Chondrocyte (in vitro differentiated cells): ENCODE measurements at regions not wholly inside any gene's neighbourhood (a gene's known extent, or its start where the extent isn't known, plus 50 kb on each side); places are given as distances from the start of the nearest gene placed in this dataset.

Source experiments
- DNase-seq: peaks from one replicate; pipeline ENCODE4 v3.0.0; 2021; ENCODE audit warnings: mixed read lengths, low spot score
- H3K27ac Mint-ChIP-seq: one replicate; pipeline ENCODE4 v1.8.0; 2021; ENCODE audit warnings: mild to moderate bottlenecking, moderate library complexity, mixed read lengths; ENCODE audit not compliant: unreplicated experiment
- H3K27me3 Mint-ChIP-seq: 2 replicates; pipeline ENCODE4 v1.8.0; 2021; ENCODE audit warnings: low read depth, mixed read lengths
- H3K36me3 Mint-ChIP-seq: 2 replicates; pipeline ENCODE4 v1.8.0; 2021; ENCODE audit warnings: low read depth, mixed read lengths
- H3K4me1 Mint-ChIP-seq: 2 replicates; pipeline ENCODE4 v1.8.0; 2021; ENCODE audit warnings: low read depth, mild to moderate bottlenecking, mixed read lengths
- H3K4me3 Mint-ChIP-seq: one replicate; pipeline ENCODE4 v1.8.0; 2021; ENCODE audit warnings: mild to moderate bottlenecking, moderate library complexity, mixed read lengths; ENCODE audit not compliant: unreplicated experiment
- H3K9me3 Mint-ChIP-seq: 2 replicates; pipeline ENCODE4 v1.8.0; 2021; ENCODE audit warnings: low read depth, mixed read lengths
- TF ChIP-seq, protein P1 (sequence below): fragments of 200-600 bp; sonication (generic); IDR thresholded peaks from 2 replicates; pipeline ENCODE4 v1.5.0; 2021; ENCODE audit warnings: antibody characterized with exemption, mild to moderate bottlenecking, moderate library complexity

DNA sequence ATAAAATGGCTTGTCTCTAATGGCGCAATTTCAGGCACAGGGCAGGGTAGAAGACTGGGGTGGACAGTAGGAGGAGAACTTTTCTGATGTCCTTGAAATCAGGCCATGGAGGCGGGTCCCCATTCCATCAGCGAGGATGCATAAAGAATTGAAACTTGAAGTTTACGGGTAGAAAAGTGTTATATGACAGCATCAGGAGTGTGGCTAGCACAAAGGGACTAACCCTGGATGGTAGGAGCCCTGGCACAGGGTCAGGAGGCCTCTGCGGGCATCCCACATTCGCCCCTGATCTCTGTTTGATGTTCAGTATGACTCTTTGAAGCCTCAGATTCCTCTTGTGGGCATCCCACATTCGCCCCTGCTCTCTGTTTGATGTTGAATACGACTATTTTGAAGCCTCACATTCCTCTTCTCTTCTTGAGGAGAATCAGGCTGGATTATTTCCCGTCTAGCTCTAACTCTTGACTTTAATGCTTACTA, 94.8 kb upstream of the ADRA1B start:
- peaks cover 16% of the 10 kb centered on the region for H3K4me1 Mint-ChIP-seq

DNA sequence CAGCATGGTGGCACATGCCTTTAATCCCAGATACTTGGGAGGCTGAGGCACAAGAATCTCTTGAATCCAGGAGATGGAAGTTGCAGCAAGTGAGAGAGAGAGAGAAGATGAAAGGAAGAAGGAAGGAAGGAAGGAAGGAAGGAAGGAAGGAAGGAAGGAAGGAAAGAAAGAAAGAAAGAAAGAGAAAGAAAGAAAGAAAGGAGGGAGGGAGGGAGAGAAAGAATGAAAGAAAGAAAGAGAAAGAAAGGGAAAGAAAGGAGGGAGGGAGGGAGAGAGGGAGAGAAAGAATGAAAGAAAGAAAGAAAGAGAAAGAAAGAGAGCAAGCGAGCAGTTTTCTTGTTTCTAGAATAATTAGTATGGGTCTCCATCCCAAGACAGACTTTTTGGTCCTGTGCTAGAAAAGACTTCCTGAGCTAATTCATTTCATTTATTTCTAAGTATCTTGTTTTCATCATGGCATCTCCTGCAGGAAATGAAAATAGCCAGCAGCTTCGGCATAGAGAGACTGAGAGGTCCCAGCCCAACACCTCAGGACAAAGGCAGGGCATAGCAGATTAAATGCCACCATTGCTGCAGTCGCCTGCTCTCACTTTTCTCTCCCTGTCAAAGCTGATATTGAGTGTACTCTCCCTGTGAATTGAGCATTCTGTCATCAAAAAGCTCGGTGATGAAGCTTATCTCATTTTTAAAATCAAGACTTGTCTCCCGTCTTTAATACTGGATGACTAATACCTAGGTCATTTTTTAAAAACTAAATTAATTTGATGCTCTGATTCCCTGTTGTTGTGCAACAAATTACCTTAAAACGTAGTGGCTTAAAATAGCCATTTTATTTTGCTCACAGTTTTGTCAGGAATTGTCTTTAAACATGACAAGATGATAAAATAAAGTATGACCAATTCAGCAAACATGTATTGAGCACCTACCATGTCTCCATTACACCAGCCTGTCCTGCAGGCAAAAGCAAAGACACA, 91.8 kb upstream of the ADRA1B start:
- Mint-ChIP-seq H3K27me3 (peaks cover 21% of the 10 kb centered on the region), H3K4me3 (no peak overlapping the region), H3K36me3 (no peaks in the 10 kb centered on the region), H3K4me1 (peaks cover 24% of the 10 kb centered on the region), H3K9me3 (no peaks in the 10 kb centered on the region), H3K27ac (no peak overlapping the region)
- DNase-seq = no peak
- TF ChIP-seq, protein P1, sequence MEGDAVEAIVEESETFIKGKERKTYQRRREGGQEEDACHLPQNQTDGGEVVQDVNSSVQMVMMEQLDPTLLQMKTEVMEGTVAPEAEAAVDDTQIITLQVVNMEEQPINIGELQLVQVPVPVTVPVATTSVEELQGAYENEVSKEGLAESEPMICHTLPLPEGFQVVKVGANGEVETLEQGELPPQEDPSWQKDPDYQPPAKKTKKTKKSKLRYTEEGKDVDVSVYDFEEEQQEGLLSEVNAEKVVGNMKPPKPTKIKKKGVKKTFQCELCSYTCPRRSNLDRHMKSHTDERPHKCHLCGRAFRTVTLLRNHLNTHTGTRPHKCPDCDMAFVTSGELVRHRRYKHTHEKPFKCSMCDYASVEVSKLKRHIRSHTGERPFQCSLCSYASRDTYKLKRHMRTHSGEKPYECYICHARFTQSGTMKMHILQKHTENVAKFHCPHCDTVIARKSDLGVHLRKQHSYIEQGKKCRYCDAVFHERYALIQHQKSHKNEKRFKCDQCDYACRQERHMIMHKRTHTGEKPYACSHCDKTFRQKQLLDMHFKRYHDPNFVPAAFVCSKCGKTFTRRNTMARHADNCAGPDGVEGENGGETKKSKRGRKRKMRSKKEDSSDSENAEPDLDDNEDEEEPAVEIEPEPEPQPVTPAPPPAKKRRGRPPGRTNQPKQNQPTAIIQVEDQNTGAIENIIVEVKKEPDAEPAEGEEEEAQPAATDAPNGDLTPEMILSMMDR = no peak

More for the DNA sequence above, 94.8 kb upstream of the ADRA1B start:
- Mint-ChIP-seq H3K36me3 (no peaks in the 10 kb centered on the region), H3K27ac (no peak overlapping the region), H3K4me3 (no peak overlapping the region), H3K27me3 (peaks cover 23% of the 10 kb centered on the region), H3K9me3 (no peaks in the 10 kb centered on the region)
- TF ChIP-seq, protein P1 = no peak
- DNase-seq = no peak

DNA sequence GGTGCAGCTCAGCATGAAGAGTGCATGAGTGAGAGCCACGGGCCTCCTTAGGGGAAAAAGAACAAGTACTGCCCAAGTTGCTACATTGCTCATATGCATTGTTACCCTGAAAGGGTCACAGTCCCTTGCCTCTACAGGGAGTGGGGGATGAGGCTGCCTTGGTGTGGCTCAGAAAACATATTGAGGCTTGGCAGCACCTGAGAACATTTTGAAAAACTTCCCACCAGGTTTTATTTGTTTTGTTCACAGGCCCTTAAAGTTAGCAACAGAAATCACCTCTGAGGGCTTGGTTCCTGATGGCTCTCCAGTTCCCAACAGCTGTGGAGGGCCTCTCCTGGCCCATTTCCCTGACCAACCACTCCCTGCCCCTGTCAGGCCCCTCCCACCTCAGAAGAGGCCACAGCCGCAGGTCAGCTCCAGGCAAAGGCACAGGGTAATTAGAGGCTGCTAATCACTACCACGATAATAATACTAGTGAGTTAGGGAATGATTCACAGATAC, 90.7 kb upstream of the ADRA1B start:
- no peak for DNase-seq
- no peaks in the 10 kb centered on the region for H3K36me3 Mint-ChIP-seq
- TF ChIP-seq, protein P1 = no peak
- no peak overlapping the region for H3K27ac Mint-ChIP-seq
- H3K4me3 Mint-ChIP-seq = no peak overlapping the region
- H3K4me1 Mint-ChIP-seq = peaks cover 24% of the 10 kb centered on the region
- H3K9me3 Mint-ChIP-seq = no peaks in the 10 kb centered on the region
- peaks cover 30% of the 10 kb centered on the region for H3K27me3 Mint-ChIP-seq

DNA sequence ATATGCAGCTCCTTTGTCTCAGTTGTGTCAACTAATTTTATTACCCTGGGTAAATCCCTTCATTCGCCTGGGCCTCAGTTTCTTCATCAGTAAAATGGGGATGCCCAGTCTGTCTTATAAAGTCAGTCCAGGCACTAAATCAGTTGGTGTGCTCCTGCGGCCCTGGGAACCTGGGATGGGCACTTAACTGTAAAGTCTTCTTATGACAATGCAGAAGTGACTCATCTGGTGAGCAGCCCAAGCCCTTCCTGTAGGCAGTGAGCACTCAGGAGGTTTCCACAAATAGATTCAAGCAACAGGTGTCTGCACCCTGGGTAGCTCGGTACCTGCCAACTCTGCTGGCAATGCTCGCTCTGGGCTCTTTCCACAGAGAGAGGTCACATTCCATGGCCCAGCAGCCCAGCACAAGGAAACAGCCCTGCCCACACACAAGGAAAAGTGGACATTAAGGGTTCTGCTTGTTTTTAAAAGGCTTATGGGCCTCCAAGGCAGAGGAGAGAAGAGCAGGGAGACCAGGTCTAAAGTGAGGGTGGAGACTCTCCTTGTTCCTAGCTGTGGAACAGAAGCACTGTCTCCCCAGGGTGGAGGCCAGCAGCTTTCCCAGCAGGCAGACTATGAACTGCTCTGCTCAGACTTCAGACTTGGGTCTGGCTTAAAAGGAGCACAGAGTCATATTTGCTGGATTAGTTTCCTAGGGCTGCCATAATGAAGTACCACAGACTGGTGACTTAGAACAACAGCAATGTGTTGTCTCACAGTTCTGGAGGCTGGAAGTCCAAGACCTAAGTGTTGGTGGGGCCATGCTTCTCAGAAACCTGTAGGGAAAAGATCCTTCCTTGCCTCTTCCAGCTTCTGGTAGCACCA, 89.7 kb upstream of the ADRA1B start:
- Mint-ChIP-seq H3K27me3 (peaks cover 32% of the 10 kb centered on the region), H3K4me1 (peaks cover 24% of the 10 kb centered on the region), H3K9me3 (no peaks in the 10 kb centered on the region), H3K4me3 (no peak overlapping the region), H3K27ac (no peak overlapping the region), H3K36me3 (no peaks in the 10 kb centered on the region)
- TF ChIP-seq, protein P1 = no peak
- no peak for DNase-seq

DNA sequence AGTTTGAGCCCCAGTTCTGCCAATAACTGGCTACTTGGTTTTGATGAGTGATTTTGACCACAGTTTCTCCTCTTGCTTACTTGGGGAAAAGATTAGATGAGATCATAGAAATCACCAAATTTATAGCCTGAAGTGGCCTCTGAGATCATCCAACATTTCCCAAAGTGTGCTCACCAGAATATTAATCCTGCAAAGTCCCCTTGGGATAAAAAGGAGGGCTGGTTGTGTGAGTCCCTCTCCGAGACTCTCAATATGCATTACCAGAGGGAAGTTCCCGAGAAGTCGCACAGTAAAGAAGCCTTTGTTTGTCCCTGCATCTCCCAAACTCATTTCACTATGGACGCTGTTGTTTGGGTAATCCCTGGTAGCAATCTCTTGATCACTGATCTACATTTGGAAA, 88.4 kb upstream of the ADRA1B start:
- no peaks in the 10 kb centered on the region for H3K9me3 Mint-ChIP-seq
- TF ChIP-seq, protein P1 = no peak
- H3K36me3 Mint-ChIP-seq = no peaks in the 10 kb centered on the region
- H3K4me3 Mint-ChIP-seq = no peak overlapping the region
- H3K4me1 Mint-ChIP-seq = peaks cover 24% of the 10 kb centered on the region
- no peak for DNase-seq
- no peak overlapping the region for H3K27ac Mint-ChIP-seq
- H3K27me3 Mint-ChIP-seq = peaks cover 31% of the 10 kb centered on the region
